K562 (cell line): ENCODE measurements at regions not wholly inside any gene's neighbourhood (a gene's known extent, or its start where the extent isn't known, plus 50 kb on each side); places are given as distances from the start of the nearest gene placed in this dataset.

Experiments
- BCOR ChIP-seq: fragments of 450-650 bp; IDR thresholded peaks from 2 replicates; pipeline ENCODE4 v1.6.1; 2016
- FOXP1 ChIP-seq: sonication (generic); formaldehyde crosslinking; IDR thresholded peaks from 2 replicates; pipeline ENCODE4 v1.8.0; 2022; ENCODE audit warnings: mild to moderate bottlenecking, missing genetic modification reagents
- PHB ChIP-seq: fragments of 250-450 bp; sonication (Bioruptor Pico); IDR thresholded peaks from 2 replicates; pipeline ENCODE4 v1.5.0; 2021
- POLR2AphosphoS5 ChIP-seq: IDR thresholded peaks from 2 replicates; pipeline ENCODE4 v1.6.1; 2011; ENCODE audit warnings: mild to moderate bottlenecking, low read depth, low read length, moderate library complexity; ENCODE audit not compliant: control insufficient read depth, insufficient read depth
- ZNF316 ChIP-seq: fragments of 450-650 bp; IDR thresholded peaks from 2 replicates; pipeline ENCODE4 v1.6.1; 2016
- ZNF507 ChIP-seq: conservative IDR thresholded peaks from 2 replicates; pipeline ENCODE4 v1.6.1; 2017; ENCODE audit warnings: missing genetic modification characterization, missing compliant biosample characterization
- TF ChIP-seq, protein P1 (sequence below): fragments of 250-450 bp; sonication (Bioruptor Pico); IDR thresholded peaks from 2 replicates; pipeline ENCODE4 v1.4.0; 2020
- TF ChIP-seq, protein P2 (sequence below): fragments of 250-450 bp; sonication (Bioruptor Pico); IDR thresholded peaks from 2 replicates; pipeline ENCODE4 v1.5.0; 2021; ENCODE audit warnings: mild to moderate bottlenecking, borderline replicate concordance
- TF ChIP-seq, protein P3 (sequence below): fragments of 450-650 bp; IDR thresholded peaks from 2 replicates; pipeline ENCODE4 v1.6.1; 2017; ENCODE audit warnings: antibody characterized with exemption, mild to moderate bottlenecking

DNA sequence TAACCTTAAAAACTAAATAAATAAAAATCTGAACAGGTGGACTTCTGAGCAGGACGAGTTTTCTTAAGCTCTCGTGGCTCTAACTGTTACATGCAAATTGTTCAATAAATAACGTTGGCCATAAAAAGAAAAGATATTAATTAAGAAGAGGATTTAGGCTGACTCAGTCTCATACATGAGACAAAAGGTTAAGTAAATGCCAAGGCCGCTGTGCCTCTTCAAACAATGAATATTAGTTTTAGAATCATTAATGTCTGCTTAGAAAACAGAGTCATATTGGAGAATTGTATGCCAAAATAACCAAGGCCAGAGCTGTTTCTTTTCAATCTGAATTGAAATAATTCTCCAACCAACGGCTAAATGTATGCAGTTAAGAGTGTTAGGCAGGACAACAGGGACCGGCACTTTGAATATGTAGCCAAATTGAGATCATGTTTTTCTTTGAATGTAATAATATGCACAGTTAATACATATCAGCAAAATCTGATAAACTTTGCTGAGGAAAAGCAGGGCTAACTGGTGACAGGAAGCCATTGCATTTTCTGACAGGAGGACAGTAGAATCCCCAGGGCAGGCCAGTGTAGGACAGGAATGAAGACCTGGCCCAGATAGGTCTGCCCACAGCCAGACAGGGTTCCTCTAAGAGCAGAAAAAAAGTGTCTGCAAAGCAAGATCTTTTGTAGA is 1041.4 kb upstream of the FANCL start (continued):
- TF ChIP-seq ZNF507 (no peak), PHB (no peak), ZNF316 (no peak), POLR2AphosphoS5 (no peak), BCOR (no peak), FOXP1 (CRISPR knock-in tag) (no peak)
- TF ChIP-seq, protein P1, sequence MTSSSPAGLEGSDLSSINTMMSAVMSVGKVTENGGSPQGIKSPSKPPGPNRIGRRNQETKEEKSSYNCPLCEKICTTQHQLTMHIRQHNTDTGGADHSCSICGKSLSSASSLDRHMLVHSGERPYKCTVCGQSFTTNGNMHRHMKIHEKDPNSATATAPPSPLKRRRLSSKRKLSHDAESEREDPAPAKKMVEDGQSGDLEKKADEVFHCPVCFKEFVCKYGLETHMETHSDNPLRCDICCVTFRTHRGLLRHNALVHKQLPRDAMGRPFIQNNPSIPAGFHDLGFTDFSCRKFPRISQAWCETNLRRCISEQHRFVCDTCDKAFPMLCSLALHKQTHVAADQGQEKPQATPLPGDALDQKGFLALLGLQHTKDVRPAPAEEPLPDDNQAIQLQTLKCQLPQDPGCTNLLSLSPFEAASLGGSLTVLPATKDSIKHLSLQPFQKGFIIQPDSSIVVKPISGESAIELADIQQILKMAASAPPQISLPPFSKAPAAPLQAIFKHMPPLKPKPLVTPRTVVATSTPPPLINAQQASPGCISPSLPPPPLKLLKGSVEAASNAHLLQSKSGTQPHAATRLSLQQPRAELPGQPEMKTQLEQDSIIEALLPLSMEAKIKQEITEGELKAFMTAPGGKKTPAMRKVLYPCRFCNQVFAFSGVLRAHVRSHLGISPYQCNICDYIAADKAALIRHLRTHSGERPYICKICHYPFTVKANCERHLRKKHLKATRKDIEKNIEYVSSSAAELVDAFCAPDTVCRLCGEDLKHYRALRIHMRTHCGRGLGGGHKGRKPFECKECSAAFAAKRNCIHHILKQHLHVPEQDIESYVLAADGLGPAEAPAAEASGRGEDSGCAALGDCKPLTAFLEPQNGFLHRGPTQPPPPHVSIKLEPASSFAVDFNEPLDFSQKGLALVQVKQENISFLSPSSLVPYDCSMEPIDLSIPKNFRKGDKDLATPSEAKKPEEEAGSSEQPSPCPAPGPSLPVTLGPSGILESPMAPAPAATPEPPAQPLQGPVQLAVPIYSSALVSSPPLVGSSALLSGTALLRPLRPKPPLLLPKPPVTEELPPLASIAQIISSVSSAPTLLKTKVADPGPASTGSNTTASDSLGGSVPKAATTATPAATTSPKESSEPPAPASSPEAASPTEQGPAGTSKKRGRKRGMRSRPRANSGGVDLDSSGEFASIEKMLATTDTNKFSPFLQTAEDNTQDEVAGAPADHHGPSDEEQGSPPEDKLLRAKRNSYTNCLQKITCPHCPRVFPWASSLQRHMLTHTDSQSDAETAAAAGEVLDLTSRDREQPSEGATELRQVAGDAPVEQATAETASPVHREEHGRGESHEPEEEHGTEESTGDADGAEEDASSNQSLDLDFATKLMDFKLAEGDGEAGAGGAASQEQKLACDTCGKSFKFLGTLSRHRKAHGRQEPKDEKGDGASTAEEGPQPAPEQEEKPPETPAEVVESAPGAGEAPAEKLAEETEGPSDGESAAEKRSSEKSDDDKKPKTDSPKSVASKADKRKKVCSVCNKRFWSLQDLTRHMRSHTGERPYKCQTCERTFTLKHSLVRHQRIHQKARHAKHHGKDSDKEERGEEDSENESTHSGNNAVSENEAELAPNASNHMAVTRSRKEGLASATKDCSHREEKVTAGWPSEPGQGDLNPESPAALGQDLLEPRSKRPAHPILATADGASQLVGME (CRISPR knock-in tag): no peak
- TF ChIP-seq, protein P2, sequence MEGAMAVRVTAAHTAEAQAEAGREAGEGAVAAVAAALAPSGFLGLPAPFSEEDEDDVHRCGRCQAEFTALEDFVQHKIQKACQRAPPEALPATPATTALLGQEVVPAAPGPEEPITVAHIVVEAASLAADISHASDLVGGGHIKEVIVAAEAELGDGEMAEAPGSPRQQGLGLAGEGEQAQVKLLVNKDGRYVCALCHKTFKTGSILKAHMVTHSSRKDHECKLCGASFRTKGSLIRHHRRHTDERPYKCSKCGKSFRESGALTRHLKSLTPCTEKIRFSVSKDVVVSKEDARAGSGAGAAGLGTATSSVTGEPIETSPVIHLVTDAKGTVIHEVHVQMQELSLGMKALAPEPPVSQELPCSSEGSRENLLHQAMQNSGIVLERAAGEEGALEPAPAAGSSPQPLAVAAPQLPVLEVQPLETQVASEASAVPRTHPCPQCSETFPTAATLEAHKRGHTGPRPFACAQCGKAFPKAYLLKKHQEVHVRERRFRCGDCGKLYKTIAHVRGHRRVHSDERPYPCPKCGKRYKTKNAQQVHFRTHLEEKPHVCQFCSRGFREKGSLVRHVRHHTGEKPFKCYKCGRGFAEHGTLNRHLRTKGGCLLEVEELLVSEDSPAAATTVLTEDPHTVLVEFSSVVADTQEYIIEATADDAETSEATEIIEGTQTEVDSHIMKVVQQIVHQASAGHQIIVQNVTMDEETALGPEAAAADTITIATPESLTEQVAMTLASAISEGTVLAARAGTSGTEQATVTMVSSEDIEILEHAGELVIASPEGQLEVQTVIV (CRISPR knock-in tag): no peak
- TF ChIP-seq, protein P3, sequence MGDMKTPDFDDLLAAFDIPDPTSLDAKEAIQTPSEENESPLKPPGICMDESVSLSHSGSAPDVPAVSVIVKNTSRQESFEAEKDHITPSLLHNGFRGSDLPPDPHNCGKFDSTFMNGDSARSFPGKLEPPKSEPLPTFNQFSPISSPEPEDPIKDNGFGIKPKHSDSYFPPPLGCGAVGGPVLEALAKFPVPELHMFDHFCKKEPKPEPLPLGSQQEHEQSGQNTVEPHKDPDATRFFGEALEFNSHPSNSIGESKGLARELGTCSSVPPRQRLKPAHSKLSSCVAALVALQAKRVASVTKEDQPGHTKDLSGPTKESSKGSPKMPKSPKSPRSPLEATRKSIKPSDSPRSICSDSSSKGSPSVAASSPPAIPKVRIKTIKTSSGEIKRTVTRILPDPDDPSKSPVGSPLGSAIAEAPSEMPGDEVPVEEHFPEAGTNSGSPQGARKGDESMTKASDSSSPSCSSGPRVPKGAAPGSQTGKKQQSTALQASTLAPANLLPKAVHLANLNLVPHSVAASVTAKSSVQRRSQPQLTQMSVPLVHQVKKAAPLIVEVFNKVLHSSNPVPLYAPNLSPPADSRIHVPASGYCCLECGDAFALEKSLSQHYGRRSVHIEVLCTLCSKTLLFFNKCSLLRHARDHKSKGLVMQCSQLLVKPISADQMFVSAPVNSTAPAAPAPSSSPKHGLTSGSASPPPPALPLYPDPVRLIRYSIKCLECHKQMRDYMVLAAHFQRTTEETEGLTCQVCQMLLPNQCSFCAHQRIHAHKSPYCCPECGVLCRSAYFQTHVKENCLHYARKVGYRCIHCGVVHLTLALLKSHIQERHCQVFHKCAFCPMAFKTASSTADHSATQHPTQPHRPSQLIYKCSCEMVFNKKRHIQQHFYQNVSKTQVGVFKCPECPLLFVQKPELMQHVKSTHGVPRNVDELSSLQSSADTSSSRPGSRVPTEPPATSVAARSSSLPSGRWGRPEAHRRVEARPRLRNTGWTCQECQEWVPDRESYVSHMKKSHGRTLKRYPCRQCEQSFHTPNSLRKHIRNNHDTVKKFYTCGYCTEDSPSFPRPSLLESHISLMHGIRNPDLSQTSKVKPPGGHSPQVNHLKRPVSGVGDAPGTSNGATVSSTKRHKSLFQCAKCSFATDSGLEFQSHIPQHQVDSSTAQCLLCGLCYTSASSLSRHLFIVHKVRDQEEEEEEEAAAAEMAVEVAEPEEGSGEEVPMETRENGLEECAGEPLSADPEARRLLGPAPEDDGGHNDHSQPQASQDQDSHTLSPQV: no peak
- TF ChIP-seq, all 486 proteins: peak for 0
